ENCODE measurements at regions not wholly inside any gene's neighbourhood (a gene's known extent, or its start where the extent isn't known, plus 50 kb on each side); places are given as distances from the start of the nearest gene placed in this dataset.

DNA sequence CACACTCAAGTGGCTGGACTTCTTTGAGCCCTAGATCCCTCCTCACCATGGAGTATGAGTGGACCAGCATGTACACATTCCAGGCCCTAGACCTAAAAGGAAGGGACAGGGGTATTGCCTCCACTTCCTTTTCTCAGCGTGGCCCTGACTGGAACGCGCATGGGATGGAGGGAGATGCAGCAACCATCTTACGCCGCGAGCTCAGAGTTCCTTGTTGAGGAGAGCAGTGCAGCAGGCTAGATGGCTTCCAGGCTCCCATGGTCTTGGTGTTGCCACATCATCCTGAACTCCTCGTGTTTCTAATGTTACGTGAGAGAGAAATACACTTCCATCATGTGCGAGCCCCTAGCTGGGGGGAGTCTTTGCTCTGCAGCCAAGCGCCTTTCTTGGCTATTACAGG, 61.8 kb upstream of the DIO3 start:
- H3K27ac ChIP-seq = no peak overlapping the region
- no peaks in the 10 kb centered on the region for H3K36me3 ChIP-seq (ENCODE audit: insufficient read depth, low read length)
- no peak for TF ChIP-seq EZH2 (IDR thresholded peaks at IDR 0.05)
- no peak for TF ChIP-seq FOXP2 (optimal IDR thresholded peaks at IDR 0.05; ENCODE audit: control extremely low read depth, extremely low read length, insufficient read depth)
- TF ChIP-seq POLR2AphosphoS5 (IDR thresholded peaks at IDR 0.05; ENCODE audit: borderline replicate concordance, low read depth, low read length) = no peak
- no peaks in the 10 kb centered on the region for H3K9me3 ChIP-seq (ENCODE audit: low read depth, low read length)
- H3K4me3 ChIP-seq = no peak overlapping the region
- no peak overlapping the region for H3K9ac ChIP-seq (ENCODE audit: insufficient read length)
- no peak for DNase-seq (ENCODE audit: low read depth, low spot score)

DNA sequence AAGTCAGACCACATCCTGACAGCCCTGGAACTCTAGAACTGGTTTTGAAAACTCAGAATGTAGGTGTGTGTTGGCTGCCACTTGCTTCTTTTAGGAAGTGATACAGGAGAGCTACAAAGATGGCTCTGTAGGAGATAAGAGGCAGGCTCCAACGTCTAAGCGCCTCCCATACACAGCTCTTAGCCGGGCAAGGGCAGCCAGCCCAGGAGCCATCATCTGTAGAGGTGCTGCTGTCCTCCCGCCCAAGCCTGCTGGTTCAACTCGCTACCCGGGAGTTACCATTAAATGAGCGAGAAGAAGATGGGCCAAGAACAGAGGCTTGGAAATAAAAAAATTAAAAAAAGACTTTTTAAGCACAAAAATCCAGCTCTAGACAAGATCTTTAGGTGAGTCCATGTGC, 61.2 kb upstream of the DIO3 start:
- Histone ChIP-seq H3K27ac (no peak overlapping the region), H3K9me3 (ENCODE audit: low read depth, low read length) (no peaks in the 10 kb centered on the region), H3K36me3 (ENCODE audit: insufficient read depth, low read length) (no peaks in the 10 kb centered on the region), H3K9ac (ENCODE audit: insufficient read length) (no peak overlapping the region), H3K4me3 (no peak overlapping the region)
- TF ChIP-seq EZH2 (IDR thresholded peaks at IDR 0.05) (no peak), FOXP2 (optimal IDR thresholded peaks at IDR 0.05; ENCODE audit: control extremely low read depth, extremely low read length, insufficient read depth) (no peak), POLR2AphosphoS5 (IDR thresholded peaks at IDR 0.05; ENCODE audit: borderline replicate concordance, low read depth, low read length) (no peak)
- DNase-seq (ENCODE audit: low read depth, low spot score) = no peak

DNA sequence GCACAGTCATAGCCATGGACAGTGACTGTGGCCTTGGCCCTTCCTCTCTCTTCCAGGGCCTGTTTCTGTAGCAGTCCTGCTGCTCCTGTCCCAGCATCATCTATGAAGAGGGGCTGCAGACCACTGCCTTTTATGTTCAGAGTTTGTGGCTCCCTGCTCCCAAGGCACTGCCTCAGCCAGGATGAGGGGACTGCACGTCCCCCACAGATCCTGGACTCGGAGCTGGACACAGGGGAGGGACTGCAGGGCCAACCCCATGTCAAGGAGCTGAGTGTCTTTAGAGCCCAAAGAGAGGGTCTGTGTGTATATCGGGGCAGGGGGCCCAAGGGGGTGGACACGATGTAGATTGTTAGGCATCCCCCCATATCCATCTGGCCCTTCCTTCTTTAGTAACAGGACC, 60.6 kb upstream of the DIO3 start:
- Histone ChIP-seq H3K36me3 (ENCODE audit: insufficient read depth, low read length) (no peaks in the 10 kb centered on the region), H3K27ac (no peak overlapping the region), H3K4me3 (no peak overlapping the region), H3K9me3 (ENCODE audit: low read depth, low read length) (no peaks in the 10 kb centered on the region), H3K9ac (ENCODE audit: insufficient read length) (no peak overlapping the region)
- no peak for DNase-seq (ENCODE audit: low read depth, low spot score)
- no peak for TF ChIP-seq POLR2AphosphoS5 (IDR thresholded peaks at IDR 0.05; ENCODE audit: borderline replicate concordance, low read depth, low read length)
- no peak for TF ChIP-seq FOXP2 (optimal IDR thresholded peaks at IDR 0.05; ENCODE audit: control extremely low read depth, extremely low read length, insufficient read depth)
- no peak for TF ChIP-seq EZH2 (IDR thresholded peaks at IDR 0.05)

DNA sequence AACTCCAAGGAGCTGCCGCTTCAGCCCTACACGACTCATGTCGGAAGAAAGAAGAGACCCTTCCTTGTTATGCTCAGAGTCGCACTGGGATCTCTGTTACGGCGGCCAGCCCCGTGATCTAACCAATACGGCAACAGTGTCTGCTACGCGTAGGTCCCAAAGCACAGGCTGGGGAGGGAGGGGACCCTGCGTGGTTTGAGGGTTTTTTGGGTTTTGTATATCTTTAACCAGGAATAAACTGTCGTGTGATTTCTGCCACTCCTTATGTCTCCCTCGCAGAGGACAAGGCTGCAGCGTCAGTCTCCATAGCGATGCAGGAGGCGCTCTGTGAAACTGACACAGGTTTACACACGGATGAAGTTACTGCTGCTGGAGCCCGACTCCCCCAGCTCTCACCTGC, 60.0 kb upstream of the DIO3 start:
- Histone ChIP-seq H3K9ac (ENCODE audit: insufficient read length) (no peak overlapping the region), H3K9me3 (ENCODE audit: low read depth, low read length) (no peaks in the 10 kb centered on the region), H3K36me3 (ENCODE audit: insufficient read depth, low read length) (no peaks in the 10 kb centered on the region), H3K27ac (no peak overlapping the region), H3K4me3 (no peak overlapping the region)
- TF ChIP-seq FOXP2 (optimal IDR thresholded peaks at IDR 0.05; ENCODE audit: control extremely low read depth, extremely low read length, insufficient read depth) (no peak), POLR2AphosphoS5 (IDR thresholded peaks at IDR 0.05; ENCODE audit: borderline replicate concordance, low read depth, low read length) (no peak), EZH2 (IDR thresholded peaks at IDR 0.05) (no peak)
- no peak for DNase-seq (ENCODE audit: low read depth, low spot score)

DNA sequence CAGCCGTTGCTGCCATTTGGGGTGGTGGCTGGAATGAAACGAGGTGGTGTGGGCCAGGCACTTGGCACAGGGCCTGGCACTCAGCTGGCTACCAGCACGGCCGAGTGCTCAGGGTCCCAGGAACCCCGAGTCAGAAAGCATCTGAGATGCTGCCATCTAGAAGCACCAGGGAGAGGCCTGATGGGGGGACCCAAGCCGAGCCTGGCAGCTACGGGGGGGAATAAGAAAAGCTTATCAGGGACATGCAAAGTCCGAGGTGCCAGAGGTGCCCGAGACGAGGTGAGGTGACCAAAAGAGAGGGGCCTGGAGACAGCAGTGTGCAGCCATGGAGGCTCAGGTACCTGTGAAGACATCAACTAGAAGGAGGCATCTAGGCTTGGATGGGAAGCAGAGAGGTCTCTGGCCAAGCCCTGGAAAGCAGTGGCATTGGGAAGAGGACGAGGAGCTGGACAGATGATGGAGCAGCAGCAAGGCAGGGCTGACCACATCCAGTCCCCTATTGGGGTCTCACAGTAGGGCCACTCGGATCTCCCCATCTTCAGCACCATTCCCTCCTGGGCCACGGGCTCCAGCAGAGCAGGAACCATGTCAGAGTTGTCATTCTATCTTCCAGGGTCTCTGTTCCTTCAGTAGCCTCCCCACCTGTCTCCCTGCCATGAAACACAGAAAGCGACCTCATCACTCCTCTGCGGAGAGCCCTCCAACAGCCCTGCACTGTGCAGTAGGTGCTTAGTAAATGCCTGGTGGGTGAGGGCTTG, 59.3 kb upstream of the DIO3 start:
- Histone ChIP-seq H3K36me3 (ENCODE audit: insufficient read depth, low read length) (no peaks in the 10 kb centered on the region), H3K9ac (ENCODE audit: insufficient read length) (no peak overlapping the region), H3K9me3 (ENCODE audit: low read depth, low read length) (no peaks in the 10 kb centered on the region), H3K27ac (no peak overlapping the region), H3K4me3 (no peak overlapping the region)
- DNase-seq (ENCODE audit: low read depth, low spot score) = no peak
- TF ChIP-seq POLR2AphosphoS5 (IDR thresholded peaks at IDR 0.05; ENCODE audit: borderline replicate concordance, low read depth, low read length) (no peak), EZH2 (IDR thresholded peaks at IDR 0.05) (no peak), FOXP2 (optimal IDR thresholded peaks at IDR 0.05; ENCODE audit: control extremely low read depth, extremely low read length, insufficient read depth) (no peak)

DNA sequence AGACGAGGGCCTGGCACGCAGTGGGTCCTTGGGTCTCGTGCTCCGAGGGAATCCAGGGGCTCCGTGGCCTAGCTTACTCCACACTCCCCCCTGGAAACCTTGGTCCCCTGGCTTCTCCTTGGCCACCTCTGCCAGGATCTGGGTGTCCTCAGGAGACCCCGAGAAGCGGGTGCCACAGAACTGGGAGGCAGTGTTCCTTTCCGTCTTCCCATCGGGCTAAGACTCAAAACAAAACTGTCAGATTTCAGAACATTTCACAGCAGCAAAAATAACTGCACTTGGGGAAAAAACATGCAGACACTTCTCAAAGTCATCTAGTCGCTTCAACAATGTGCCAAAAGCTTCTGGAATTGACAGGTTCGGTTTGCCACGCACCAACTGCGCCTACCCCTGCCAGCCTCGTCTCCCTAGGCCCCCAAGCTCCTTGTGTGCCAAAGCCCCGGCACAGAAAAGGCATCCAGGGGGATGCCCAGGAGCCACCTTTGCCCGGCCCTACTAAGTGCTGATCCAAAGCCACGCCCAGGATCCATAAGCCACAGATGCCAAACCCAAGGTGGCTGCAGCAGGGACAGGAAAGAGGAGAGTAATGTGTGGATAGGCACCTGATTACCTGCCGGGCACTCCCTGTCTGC, 58.4 kb upstream of the DIO3 start:
- Histone ChIP-seq H3K27ac (no peak overlapping the region), H3K9ac (ENCODE audit: insufficient read length) (no peak overlapping the region), H3K36me3 (ENCODE audit: insufficient read depth, low read length) (no peaks in the 10 kb centered on the region), H3K4me3 (no peak overlapping the region), H3K9me3 (ENCODE audit: low read depth, low read length) (no peaks in the 10 kb centered on the region)
- TF ChIP-seq FOXP2 (optimal IDR thresholded peaks at IDR 0.05; ENCODE audit: control extremely low read depth, extremely low read length, insufficient read depth) (no peak), EZH2 (IDR thresholded peaks at IDR 0.05) (no peak), POLR2AphosphoS5 (IDR thresholded peaks at IDR 0.05; ENCODE audit: borderline replicate concordance, low read depth, low read length) (no peak)
- no peak for DNase-seq (ENCODE audit: low read depth, low spot score)

DNA sequence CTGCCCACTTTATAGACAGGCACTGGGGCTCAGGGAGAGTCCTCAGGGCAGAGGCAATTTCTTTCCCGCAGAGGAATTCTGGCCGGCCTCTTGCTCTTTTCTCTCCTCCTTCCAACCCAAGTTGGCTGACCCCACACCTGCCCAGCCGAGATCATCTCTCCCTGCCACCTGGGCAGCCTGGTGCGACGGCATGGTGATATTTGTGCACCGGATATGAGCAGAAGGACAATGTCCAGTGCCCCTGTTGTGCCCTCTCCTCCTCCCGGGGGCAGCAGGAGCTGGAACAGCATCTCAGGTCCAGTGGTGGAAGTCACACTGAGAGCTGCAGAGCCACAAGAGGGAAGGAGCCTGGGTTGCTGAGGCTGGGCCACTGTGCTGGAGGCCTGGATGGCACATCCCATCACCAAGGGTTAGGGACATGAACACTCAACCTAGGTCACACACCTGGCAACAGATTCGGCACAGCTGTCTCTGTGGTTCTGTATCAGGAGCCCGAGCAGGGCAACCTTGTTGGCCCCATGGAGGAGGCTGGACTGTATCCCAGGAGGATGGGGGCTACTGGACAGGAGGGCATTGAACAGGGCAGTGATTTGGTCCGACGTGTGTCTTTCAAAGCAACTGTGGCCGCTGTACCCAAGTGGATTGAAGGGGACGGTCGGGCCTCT, 57.7 kb upstream of the DIO3 start:
- no peak overlapping the region for H3K27ac ChIP-seq
- no peaks in the 10 kb centered on the region for H3K9me3 ChIP-seq (ENCODE audit: low read depth, low read length)
- TF ChIP-seq EZH2 (IDR thresholded peaks at IDR 0.05) (no peak), FOXP2 (optimal IDR thresholded peaks at IDR 0.05; ENCODE audit: control extremely low read depth, extremely low read length, insufficient read depth) (no peak), POLR2AphosphoS5 (IDR thresholded peaks at IDR 0.05; ENCODE audit: borderline replicate concordance, low read depth, low read length) (no peak)
- no peaks in the 10 kb centered on the region for H3K36me3 ChIP-seq (ENCODE audit: insufficient read depth, low read length)
- no peak overlapping the region for H3K9ac ChIP-seq (ENCODE audit: insufficient read length)
- DNase-seq (ENCODE audit: low read depth, low spot score) = no peak
- no peak overlapping the region for H3K4me3 ChIP-seq

DNA sequence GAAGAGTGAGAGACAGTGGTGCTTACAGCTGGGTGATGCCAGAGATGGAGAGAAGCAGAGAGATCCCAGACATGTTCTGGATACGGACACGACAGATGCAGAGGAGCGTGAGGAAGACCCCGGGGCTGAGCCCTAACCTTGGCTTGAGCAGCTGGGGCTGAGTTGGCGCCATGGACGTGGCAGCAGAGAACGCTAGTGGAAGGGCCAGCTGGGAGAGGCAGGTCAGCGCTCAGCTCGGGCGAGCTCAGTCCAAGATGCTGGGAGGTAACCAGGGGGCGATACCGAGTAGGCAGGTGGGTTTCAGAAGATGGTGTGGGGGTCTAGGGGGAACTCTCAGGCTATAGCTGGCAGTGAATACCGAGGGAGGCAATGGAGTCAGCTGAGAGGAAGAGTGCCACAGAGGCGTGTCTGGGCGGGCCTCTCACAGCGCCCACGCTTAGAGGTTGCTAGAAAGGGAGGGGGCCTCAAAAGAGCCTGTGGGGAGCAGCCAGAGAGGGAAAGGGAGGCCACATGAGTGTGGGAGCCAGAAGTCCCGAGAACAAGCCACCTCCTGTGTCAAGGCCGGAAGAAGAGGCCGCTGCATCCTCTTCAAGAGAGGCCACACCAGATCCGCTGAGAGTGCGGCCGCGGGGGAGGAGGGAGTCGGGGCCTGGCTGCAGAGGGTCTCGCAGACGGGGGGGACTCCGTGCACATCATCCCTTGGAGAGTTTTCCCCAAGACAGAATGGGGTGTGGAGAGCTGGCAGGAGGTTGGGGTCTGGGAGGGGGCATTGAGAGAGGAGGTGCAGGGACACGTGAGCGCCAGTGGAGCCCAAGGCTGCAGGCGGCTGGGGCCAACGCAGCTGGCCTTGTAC, 57.0 kb upstream of the DIO3 start:
- Histone ChIP-seq H3K27ac (no peak overlapping the region), H3K36me3 (ENCODE audit: insufficient read depth, low read length) (no peaks in the 10 kb centered on the region), H3K9ac (ENCODE audit: insufficient read length) (no peak overlapping the region), H3K4me3 (no peak overlapping the region), H3K9me3 (ENCODE audit: low read depth, low read length) (no peaks in the 10 kb centered on the region)
- no peak for DNase-seq (ENCODE audit: low read depth, low spot score)
- TF ChIP-seq FOXP2 (optimal IDR thresholded peaks at IDR 0.05; ENCODE audit: control extremely low read depth, extremely low read length, insufficient read depth) (no peak), EZH2 (IDR thresholded peaks at IDR 0.05) (no peak), POLR2AphosphoS5 (IDR thresholded peaks at IDR 0.05; ENCODE audit: borderline replicate concordance, low read depth, low read length) (no peak)

Data from SK-N-MC (cell line).